SU-DHL-6 (cell line): ENCODE measurements at regions not wholly inside any gene's neighbourhood (a gene's known extent, or its start where the extent isn't known, plus 50 kb on each side); places are given as distances from the start of the nearest gene placed in this dataset.

Source experiments
- EZH2phosphoT487 ChIP-seq: fragments of 200-600 bp; sonication (generic), shearing (Covaris generic); conservative IDR thresholded peaks from 2 replicates; pipeline ENCODE4 v1.6.1; 2018; ENCODE audit warnings: mild to moderate bottlenecking, antibody characterized with exemption, low read length, moderate library complexity, mixed read lengths
- TF ChIP-seq, protein P1 (sequence below): fragments of 200-600 bp; sonication (generic); IDR thresholded peaks from one replicate; pipeline ENCODE4 v1.5.1; 2017; ENCODE audit warnings: antibody characterized with exemption, mild to moderate bottlenecking, low read length, moderate library complexity; ENCODE audit not compliant: insufficient read depth, poor library complexity, severe bottlenecking

DNA sequence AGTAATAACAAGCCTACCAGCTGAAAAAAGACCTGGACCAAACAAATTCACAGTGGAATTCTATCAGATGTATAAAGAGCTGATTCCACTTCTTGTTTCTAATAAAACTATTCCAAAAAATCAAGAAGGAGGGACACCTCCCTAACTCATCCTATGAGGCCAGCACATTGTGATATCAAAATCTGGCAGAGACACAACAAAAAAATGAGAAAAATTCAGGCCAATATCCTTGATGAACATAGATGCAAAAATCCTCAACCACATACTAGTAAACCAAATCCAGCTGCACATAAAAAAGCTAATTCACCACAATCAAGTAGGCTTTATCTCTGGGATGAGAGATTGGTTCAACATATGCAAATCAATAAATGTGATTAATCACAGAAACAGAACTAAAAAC is 147.9 kb upstream of the NEIL3 start:
- TF ChIP-seq, protein P1, sequence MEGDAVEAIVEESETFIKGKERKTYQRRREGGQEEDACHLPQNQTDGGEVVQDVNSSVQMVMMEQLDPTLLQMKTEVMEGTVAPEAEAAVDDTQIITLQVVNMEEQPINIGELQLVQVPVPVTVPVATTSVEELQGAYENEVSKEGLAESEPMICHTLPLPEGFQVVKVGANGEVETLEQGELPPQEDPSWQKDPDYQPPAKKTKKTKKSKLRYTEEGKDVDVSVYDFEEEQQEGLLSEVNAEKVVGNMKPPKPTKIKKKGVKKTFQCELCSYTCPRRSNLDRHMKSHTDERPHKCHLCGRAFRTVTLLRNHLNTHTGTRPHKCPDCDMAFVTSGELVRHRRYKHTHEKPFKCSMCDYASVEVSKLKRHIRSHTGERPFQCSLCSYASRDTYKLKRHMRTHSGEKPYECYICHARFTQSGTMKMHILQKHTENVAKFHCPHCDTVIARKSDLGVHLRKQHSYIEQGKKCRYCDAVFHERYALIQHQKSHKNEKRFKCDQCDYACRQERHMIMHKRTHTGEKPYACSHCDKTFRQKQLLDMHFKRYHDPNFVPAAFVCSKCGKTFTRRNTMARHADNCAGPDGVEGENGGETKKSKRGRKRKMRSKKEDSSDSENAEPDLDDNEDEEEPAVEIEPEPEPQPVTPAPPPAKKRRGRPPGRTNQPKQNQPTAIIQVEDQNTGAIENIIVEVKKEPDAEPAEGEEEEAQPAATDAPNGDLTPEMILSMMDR: no peak
- TF ChIP-seq EZH2phosphoT487: no peak
